ENCODE measurements at regions not wholly inside any gene's neighbourhood (a gene's known extent, or its start where the extent isn't known, plus 50 kb on each side); places are given as distances from the start of the nearest gene placed in this dataset.

- TF ChIP-seq, protein P1, sequence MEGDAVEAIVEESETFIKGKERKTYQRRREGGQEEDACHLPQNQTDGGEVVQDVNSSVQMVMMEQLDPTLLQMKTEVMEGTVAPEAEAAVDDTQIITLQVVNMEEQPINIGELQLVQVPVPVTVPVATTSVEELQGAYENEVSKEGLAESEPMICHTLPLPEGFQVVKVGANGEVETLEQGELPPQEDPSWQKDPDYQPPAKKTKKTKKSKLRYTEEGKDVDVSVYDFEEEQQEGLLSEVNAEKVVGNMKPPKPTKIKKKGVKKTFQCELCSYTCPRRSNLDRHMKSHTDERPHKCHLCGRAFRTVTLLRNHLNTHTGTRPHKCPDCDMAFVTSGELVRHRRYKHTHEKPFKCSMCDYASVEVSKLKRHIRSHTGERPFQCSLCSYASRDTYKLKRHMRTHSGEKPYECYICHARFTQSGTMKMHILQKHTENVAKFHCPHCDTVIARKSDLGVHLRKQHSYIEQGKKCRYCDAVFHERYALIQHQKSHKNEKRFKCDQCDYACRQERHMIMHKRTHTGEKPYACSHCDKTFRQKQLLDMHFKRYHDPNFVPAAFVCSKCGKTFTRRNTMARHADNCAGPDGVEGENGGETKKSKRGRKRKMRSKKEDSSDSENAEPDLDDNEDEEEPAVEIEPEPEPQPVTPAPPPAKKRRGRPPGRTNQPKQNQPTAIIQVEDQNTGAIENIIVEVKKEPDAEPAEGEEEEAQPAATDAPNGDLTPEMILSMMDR (IDR thresholded peaks at IDR 0.05): no peak
- no peak for TF ChIP-seq POLR2A (IDR thresholded peaks at IDR 0.05)
Observed at GRCh38 chr4:179757641-179758040, 2315.4 kb upstream of the AGA start.
